HG02981 (cell line): ENCODE measurements at regions not wholly inside any gene's neighbourhood (a gene's known extent, or its start where the extent isn't known, plus 50 kb on each side); places are given as distances from the start of the nearest gene placed in this dataset.
A peak's percentile ranks its signal among the peaks of the same experiment; 100 is the strongest.

Experiments
- ATAC-seq: cut with Tn5 transposase; IDR thresholded peaks from one replicate; pipeline ENCODE4 v1.9.1; 2021; ENCODE audit warnings: mild to moderate bottlenecking, moderate library complexity; ENCODE audit not compliant: unreplicated experiment

DNA sequence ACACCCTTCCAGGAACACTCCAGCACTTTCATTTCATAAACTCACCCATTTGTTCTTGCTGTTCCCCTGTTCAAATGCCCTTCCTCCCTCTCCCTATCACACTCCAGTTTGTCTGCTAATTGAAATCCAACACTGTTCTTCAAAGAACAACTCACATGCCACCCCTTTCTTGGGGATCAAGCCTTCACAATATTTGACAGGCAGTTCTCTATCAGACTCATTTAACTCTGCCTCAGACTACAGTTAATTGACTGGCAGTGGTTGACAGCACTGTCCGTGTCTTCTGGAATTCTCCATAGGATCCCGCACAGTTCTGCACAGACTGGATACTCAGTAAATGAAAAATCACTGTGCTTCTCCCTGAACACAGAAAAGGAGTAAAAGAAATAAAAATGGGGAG lies 87.8 kb downstream of the PMP22 start:
- no peak for ATAC-seq

DNA sequence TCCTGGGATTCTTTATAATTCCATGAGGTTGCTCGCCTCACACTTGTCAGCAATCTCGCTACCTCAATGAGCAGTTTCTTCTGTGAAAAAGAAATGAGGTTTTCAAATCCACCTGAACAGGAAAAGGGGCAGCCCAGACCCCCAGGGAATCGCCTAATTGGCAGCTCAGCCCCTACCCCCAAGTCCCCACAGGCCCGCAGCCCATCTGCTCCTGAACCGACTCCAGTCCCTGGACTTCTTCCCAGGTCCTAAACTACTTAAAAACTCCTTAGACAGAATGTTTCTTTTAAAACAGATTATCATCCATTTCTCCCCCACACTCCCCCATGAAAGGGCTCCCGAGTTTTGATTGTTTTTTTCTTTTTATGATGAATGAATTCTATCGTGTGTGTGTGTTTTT lies 89.8 kb downstream of the PMP22 start:
- ATAC-seq, result no peak

- ATAC-seq, result peak; percentile 75
Measured at GRCh38 chr17:15171167-15172047, 93.7 kb downstream of the PMP22 start.

GRCh38 chr17:15169676-15170075 lies 95.5 kb downstream of the PMP22 start:
- no peak for ATAC-seq

- ATAC-seq, result no peak
Measured at GRCh38 chr17:15168379-15168778, 96.7 kb downstream of the PMP22 start.

DNA sequence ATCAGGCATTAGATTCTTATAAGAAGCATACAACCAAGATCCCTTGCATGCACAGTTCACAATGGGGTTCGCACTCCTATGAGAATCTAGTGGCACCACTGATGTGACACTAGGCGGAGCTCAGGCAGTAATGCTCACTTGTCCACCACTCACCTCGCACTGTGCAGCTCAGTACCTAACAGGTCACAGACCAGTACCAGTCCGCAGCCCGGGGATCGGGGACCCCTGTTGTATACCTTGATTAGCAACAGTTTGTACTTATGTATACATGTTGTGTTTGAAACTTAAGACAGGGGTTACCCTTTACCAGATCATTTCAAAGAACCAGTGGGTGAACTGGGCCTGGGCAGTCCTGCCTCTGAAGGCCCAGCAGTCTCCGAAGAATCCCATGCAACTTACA lies 103.7 kb downstream of the PMP22 start:
- ATAC-seq, result no peak

- ATAC-seq, result no peak
Measured at GRCh38 chr17:15157051-15157450, 108.1 kb downstream of the PMP22 start.

DNA sequence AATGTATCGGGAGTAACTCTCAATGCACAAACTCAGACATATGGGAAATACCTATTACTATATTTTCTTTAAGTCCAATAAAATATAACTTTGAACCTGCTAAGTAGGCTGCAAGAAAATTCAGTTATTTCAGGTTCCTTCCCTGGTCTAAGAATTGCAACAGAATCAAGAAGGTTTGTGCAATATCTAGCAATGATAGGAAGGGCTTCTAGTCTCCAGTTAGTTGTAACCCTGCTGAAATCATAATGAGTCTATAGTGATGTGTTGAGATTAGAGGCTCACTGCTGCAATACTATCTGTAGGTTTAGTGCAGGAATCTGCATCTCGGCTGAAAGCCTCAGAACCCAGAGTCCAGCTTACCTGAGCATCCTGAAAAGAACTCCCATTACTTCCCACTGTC lies 110.5 kb downstream of the PMP22 start:
- no peak for ATAC-seq

- ATAC-seq, result no peak
Measured at GRCh38 chr17:15145621-15146020, 119.5 kb downstream of the PMP22 start.

DNA sequence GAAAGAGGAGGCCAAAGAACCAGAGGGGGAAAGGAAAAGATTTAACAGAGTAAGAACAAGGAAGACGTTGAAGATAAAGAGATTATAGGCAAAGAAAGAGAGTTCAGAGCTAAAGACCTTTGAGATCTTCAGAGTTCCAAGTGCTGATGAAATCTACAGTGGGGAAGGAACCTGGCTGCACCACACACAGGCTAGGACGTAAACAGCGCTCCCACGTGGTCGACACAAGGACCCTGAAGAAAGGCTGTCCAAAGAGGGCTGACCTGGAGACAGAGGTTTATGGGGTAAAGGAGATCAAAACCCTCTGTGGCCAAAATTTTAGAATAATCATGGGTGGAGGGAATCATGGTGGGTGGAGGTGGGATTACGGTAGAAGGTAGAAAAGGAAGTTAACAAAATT lies 121.6 kb downstream of the PMP22 start:
- ATAC-seq, result no peak

DNA sequence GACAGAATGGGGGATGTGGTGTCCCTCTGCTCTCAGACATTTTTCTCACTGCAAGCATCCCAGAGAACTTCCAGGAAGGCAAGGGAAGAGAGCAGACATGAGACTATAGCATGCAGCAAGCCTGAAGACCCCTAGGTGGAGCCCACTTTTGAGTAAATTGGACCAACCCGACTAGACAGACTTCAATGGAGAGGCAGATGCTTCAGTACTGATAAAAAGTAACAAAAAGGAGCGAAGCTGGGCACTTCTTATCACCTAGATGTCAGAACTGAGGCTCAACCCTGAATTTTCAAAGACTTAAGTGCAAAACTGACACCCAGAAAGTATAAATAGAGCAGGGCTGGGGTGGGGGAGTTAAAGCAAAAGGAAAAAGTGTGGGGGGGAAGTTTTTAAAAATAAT lies 130.8 kb downstream of the PMP22 start:
- no peak for ATAC-seq

GRCh38 chr17:15133826-15134225 lies 131.3 kb downstream of the PMP22 start:
- no peak for ATAC-seq

DNA sequence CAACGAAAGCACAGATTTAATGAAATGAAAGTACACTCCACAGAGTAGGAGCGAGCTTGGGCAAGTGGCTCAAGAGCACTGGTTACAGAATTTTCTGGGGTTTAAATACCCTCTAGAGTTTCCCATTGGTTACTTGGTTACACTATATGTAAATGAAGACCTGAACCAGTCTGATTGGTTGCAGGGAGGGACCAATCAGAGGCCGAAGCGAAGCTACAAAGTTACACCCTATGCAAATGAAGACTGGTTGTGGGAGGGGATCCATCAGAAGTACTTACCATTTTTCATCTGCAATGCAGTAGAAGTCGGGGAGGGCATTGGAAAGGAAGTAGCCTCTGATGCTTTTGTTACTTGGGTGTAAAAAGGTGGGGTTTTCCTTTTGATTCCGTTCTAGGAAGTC lies 132.0 kb downstream of the PMP22 start:
- no peak for ATAC-seq

DNA sequence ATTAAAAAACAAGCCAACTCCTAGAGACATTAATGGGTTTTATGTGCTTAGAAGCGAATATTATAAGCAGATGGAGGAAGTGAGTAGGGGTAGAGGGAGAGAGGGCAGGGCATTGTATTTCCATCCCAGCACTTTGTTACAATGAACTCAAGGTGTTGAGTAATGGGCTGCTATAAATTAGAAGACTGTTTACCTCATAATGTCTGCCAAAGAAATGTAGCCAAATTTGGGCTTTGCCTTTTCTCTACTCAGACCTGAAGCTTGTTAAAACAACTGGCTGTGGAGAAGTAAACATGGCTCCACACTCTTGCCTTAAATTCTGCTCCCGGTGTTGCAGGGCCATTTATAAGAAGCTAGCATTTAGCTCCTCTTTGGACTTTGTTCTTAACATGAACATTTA lies 134.7 kb downstream of the PMP22 start:
- ATAC-seq, result no peak

DNA sequence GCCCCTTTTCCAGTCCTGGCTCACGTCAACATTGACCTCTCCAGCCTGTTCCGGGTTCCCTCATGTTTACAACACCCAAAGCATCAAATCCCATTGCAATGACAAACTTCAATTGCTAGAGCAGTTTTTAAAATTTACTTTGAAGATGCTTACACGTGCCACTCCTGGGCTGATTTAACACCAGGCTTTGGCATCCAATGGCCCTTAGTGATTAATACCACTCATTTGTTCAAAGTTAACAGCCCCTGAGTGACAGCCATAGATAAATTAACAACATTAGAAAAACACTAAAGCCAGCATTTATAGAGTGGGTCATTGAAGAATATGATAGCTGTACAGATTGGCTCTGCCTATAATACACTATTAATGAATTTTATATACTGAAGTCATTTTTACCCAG lies 135.1 kb downstream of the PMP22 start:
- ATAC-seq, result no peak

DNA sequence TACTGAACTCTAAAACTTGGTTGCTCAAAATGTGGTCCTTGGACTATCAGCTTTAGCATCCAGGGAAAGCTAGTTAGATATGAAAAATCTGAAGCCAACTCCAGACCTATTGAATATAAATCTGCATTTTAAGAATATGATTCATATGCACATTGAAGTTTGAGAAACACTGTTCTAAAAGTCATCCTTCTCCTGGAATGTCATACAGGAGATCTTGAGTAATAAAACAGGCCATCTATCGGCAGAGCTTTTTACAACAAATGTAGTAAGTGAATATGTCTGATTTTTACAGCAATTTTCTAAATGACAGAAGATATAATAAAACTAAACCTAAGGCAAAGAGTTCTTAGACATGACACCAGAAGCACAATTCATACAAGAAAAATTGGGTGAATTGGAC lies 140.4 kb downstream of the PMP22 start:
- ATAC-seq, result no peak

GRCh38 chr17:15124264-15124595 lies 140.9 kb downstream of the PMP22 start:
- ATAC-seq, result no peak

DNA sequence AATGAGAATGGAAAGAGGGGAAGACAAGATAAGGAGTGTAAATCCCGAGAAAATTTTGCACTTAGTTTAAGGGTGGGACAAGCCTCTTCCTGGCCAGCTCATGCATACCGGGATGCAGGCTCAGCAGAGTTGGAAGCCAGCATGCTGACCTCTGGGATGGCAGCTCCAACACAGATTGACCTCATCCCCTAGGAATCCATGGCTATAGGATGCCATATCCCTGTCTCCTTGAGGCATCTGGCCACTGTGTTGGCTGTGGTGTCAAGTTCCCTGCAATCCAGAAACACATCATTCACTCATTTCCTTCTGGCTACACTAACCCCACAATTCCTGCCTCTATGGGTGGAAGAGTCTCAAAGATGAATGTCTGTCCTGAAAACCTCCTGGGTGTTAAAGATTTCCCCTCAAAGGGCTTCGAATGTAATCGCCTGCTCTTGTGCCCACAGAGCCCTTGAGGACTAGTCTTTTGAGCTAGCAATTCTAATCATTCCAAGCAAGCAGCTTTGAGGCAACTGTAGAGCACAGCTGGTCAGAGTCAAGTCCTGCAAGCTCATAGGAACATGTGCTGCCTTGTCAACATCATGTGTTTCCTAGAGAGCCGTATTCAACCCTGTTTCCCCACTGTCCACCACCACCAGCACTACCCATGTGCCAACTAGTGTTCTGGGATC lies 141.4 kb downstream of the PMP22 start:
- ATAC-seq, result no peak

- no peak for ATAC-seq
Measured at GRCh38 chr17:15122857-15123256, 142.3 kb downstream of the PMP22 start.

DNA sequence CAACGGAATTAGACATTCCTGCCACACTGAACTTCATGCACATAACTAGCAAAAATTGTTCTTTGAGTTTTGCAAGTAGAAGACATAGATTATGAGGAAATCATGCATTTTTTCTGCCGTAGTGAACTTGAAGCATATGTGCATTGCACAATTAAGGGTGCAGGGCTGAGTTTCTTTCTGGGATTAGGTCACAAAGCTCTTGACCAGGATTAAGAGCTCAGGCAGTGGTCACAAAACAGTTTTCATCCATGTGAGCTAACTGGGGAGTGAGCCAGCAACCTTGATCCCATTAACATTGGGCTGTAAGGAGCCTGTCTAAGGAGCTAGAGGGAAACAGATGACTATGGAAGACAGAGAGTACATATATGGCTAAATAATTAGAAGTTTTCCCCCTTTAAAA lies 143.7 kb downstream of the PMP22 start:
- ATAC-seq, result no peak

DNA sequence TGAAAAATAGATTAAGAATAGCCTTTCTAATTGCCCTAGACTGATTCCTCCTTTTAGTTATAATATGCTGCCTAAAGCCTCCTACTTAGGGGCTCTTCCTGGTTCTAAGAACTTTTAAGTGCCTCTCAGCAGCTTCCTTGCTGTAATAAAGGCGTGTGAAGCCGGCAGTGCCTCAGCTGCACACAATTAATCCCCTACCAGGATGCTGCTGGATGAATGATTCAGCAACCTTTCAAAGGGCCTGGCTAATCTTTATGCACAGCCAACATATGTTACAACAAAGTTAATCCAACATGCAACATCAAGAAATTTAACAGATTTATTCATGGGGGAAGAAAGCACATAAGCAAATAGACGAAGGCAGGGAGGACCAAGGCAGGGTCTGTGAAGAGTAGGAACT lies 145.2 kb downstream of the PMP22 start:
- ATAC-seq, result no peak

- ATAC-seq, result no peak
Measured at GRCh38 chr17:15117239-15117638, 147.9 kb downstream of the PMP22 start.
